ENCODE measurements at regions not wholly inside any gene's neighbourhood (a gene's known extent, or its start where the extent isn't known, plus 50 kb on each side); places are given as distances from the start of the nearest gene placed in this dataset.

GRCh38 chr18:22080035-22080434 is 89.4 kb upstream of the GATA6 start:
- no peak for DNase-seq (ENCODE audit: low read depth)
- H3K4me3 ChIP-seq (ENCODE audit: low read depth, low read length): no peak overlapping the region
- TF ChIP-seq CTCF (IDR thresholded peaks at IDR 0.05; ENCODE audit: low read depth, low read length, missing control alignments): no peak

GRCh38 chr18:22082408-22082807 is 87.0 kb upstream of the GATA6 start:
- H3K4me3 ChIP-seq (ENCODE audit: low read depth, low read length): no peak overlapping the region
- no peak for TF ChIP-seq CTCF (IDR thresholded peaks at IDR 0.05; ENCODE audit: low read depth, low read length, missing control alignments)
- no peak for DNase-seq (ENCODE audit: low read depth)

GRCh38 chr18:22084547-22084946 is 84.8 kb upstream of the GATA6 start:
- TF ChIP-seq CTCF (IDR thresholded peaks at IDR 0.05; ENCODE audit: low read depth, low read length, missing control alignments): no peak
- no peak for DNase-seq (ENCODE audit: low read depth)
- no peak overlapping the region for H3K4me3 ChIP-seq (ENCODE audit: low read depth, low read length)

GRCh38 chr18:22086973-22087372 is 82.4 kb upstream of the GATA6 start:
- H3K4me3 ChIP-seq (ENCODE audit: low read depth, low read length): no peak overlapping the region
- TF ChIP-seq CTCF (IDR thresholded peaks at IDR 0.05; ENCODE audit: low read depth, low read length, missing control alignments): no peak
- DNase-seq (ENCODE audit: low read depth): no peak

GRCh38 chr18:22088029-22088428 is 81.4 kb upstream of the GATA6 start:
- DNase-seq (ENCODE audit: low read depth): no peak
- H3K4me3 ChIP-seq (ENCODE audit: low read depth, low read length): no peak overlapping the region
- TF ChIP-seq CTCF (IDR thresholded peaks at IDR 0.05; ENCODE audit: low read depth, low read length, missing control alignments): no peak

- H3K4me3 ChIP-seq (ENCODE audit: low read depth, low read length): no peak overlapping the region
- DNase-seq (ENCODE audit: low read depth): no peak
- TF ChIP-seq CTCF (IDR thresholded peaks at IDR 0.05; ENCODE audit: low read depth, low read length, missing control alignments): no peak
Observed at GRCh38 chr18:22088996-22089640, 80.3 kb upstream of the GATA6 start.

- no peak overlapping the region for H3K4me3 ChIP-seq (ENCODE audit: low read depth, low read length)
- no peak for TF ChIP-seq CTCF (IDR thresholded peaks at IDR 0.05; ENCODE audit: low read depth, low read length, missing control alignments)
- no peak for DNase-seq (ENCODE audit: low read depth)
Observed at GRCh38 chr18:22091341-22091740, 78.0 kb upstream of the GATA6 start.
